ENCODE measurements at regions not wholly inside any gene's neighbourhood (a gene's known extent, or its start where the extent isn't known, plus 50 kb on each side); places are given as distances from the start of the nearest gene placed in this dataset.

DNA sequence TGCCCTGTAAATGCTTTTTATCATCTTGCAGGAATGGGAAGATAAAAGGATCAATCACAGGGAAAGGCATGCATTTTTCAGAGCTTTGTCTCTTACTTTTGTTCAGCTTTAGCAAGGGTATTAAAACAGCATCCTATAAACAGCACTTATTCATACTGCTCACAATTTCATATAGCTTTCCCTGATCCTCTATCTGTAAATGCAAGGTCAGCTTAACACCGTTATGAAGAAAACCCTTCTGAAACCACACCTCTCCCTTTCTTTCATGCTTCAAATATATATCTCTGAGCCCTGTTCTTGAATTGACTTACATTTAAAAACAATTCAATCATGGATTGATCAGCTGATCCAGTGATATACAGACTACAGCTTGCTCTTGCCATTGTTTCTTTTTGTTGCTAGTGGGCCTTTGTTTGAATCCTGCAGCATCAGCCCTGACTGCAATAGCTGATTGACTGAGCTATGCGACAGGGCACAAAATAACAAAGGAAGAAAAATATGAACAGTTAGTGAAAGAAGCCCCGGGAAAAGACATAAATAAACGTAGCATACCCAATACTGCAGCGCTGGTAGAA lies 795.5 kb upstream of the CDH2 start:
- no peaks in the 10 kb centered on the region for H3K27me3 ChIP-seq (ENCODE audit: low read depth)
- no peak overlapping the region for H3K4me3 ChIP-seq
- no peak for DNase-seq
- intact Hi-C loops (cut with DNase I): no loop called here
- H3K27ac ChIP-seq: no peak overlapping the region
- ATAC-seq: no peak
- H3K36me3 ChIP-seq: no peaks in the 10 kb centered on the region
- H3K9me3 ChIP-seq: no peaks in the 10 kb centered on the region
- H3K4me1 ChIP-seq: no peaks in the 10 kb centered on the region
- no peak for TF ChIP-seq CTCF (IDR thresholded peaks at IDR 0.05)

DNA sequence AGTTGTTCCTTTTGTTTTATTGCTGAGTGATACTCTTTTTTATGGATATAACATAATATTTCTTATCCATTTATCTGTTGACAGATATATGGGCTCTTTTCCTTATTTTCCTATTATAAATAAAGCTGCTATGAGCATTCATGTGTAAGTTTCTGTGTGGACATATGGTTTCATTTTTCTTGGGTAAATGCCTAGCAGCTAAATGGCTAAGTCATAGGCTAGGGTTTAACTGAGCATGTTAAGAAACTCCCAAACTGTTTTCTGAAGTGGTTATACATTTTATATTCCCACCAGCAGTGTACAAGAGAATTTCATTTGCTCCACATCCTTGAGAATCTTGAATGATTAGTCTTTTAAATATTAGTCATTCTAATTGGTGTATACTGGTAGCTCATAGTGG lies 786.6 kb upstream of the CDH2 start:
- Histone ChIP-seq H3K4me3 (no peak overlapping the region), H3K27ac (no peak overlapping the region), H3K36me3 (no peaks in the 10 kb centered on the region), H3K4me1 (no peaks in the 10 kb centered on the region), H3K9me3 (no peaks in the 10 kb centered on the region), H3K27me3 (ENCODE audit: low read depth) (no peaks in the 10 kb centered on the region)
- TF ChIP-seq CTCF (IDR thresholded peaks at IDR 0.05): no peak
- DNase-seq (no peak), ATAC-seq (no peak)
- intact Hi-C loops (cut with DNase I): no loop called here

- H3K36me3 ChIP-seq: no peaks in the 10 kb centered on the region
- H3K4me1 ChIP-seq: no peaks in the 10 kb centered on the region
- H3K4me3 ChIP-seq: no peak overlapping the region
- intact Hi-C loops (cut with DNase I): no loop called here
- no peaks in the 10 kb centered on the region for H3K9me3 ChIP-seq
- H3K27me3 ChIP-seq (ENCODE audit: low read depth): no peaks in the 10 kb centered on the region
- peak; percentile 54 for TF ChIP-seq CTCF (IDR thresholded peaks at IDR 0.05)
- ATAC-seq (peak; percentile 59 to 65), DNase-seq (no peak)
- H3K27ac ChIP-seq: no peak overlapping the region
Observed at GRCh38 chr18:28961669-28962228, 784.8 kb upstream of the CDH2 start.

DNA sequence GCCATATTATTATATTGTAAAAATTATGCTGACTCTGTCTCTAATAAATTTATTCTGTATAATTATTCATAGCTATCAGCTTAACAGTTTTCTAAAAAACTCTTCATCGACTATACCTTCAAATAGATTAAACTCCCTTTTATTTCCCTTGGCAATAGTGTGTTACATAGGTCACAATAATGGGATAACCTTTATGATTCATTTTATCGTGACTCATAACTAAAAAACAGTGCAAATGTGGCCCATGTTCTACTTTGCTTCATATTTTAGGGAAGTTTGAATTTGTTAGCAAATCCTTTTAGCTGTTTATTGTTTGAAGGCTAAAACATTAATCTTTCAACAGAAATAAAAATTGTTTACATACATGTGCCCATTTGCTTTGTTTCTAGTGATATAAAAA lies 783.2 kb upstream of the CDH2 start:
- Histone ChIP-seq H3K4me1 (no peaks in the 10 kb centered on the region), H3K9me3 (no peaks in the 10 kb centered on the region), H3K27ac (no peak overlapping the region), H3K4me3 (no peak overlapping the region), H3K36me3 (no peaks in the 10 kb centered on the region), H3K27me3 (ENCODE audit: low read depth) (no peaks in the 10 kb centered on the region)
- ATAC-seq: no peak
- DNase-seq: no peak
- intact Hi-C loops (cut with DNase I): no loop called here
- no peak for TF ChIP-seq CTCF (IDR thresholded peaks at IDR 0.05)

DNA sequence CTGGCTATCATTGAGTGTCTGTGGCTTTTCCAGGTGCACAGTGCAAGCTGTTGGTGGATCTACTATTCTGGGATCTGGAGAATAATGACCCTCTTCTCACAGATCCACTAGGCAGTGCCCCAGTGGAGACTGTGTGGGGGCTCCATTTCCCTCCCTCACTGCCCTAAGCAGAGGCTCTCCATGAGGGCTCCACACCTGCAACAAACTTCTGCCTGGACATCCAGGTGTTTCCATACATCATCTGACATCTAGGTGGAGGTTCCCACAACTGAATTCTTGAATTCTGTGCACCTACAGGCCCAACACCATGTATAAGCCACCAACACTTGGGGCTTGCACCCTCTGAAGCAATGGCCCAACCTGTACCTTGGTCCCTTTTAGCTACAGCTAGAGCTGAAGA lies 775.4 kb upstream of the CDH2 start:
- intact Hi-C loops (cut with DNase I): no loop called here
- DNase-seq: no peak
- Histone ChIP-seq H3K27ac (no peak overlapping the region), H3K27me3 (ENCODE audit: low read depth) (no peaks in the 10 kb centered on the region), H3K36me3 (no peaks in the 10 kb centered on the region), H3K9me3 (no peaks in the 10 kb centered on the region), H3K4me3 (no peak overlapping the region), H3K4me1 (no peaks in the 10 kb centered on the region)
- no peak for ATAC-seq
- no peak for TF ChIP-seq CTCF (IDR thresholded peaks at IDR 0.05)

Data from lower lobe of right lung (tissue), 2 donors.